ENCODE measurements at regions not wholly inside any gene's neighbourhood (a gene's known extent, or its start where the extent isn't known, plus 50 kb on each side); places are given as distances from the start of the nearest gene placed in this dataset.
A peak's percentile ranks its signal among the peaks of the same experiment; 100 is the strongest.
"Not testable (repeated sequence)": the region's sequence is repeated elsewhere in the genome, so short reads cannot be mapped to it uniquely, and the experiment has no call there.

- DNase-seq, result no peak
Measured at GRCh38 chr1:181947441-181947840, 114.1 kb downstream of the ZNF648 start.

GRCh38 chr1:181936768-181937581 lies 124.5 kb downstream of the ZNF648 start:
- peak; percentile 76 for DNase-seq

DNA sequence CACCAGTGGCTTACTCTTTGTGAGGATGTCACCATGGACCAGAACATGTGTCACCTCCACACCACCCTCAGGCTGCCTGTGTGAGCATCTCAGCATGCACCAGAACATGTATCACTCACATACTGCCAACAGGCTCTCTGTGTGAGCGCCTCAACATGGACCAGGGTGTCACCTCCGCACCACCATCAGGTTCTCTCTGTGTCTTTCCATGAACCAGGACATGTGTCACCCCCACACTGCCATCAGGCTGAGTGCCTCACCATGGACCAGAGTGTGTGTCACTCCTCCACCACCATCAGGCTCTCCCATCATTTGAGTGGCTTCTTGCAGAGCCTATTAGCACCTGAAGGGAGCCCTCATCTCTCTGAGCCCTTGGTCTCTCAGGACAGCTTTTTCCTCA lies 125.2 kb downstream of the ZNF648 start:
- no peak for DNase-seq

DNA sequence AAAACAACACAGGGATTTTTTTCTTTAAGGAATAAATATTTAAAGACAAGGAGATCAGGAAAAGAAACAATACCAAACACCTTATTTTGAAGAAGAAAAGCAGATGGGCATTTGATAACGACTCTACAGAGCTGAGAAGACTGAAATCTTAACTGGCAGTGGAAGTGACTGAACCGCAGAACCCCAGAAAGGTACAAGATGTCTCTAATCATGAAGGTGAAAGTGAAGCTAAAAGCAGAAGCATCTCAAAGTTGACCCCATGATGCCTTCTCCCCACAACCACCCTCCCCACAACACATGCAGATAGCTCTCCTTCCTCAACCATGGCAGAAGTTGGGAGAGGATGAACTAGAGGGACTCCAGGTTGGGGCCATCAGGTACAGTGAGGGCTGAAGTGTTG lies 129.6 kb downstream of the ZNF648 start:
- DNase-seq, result no peak

DNA sequence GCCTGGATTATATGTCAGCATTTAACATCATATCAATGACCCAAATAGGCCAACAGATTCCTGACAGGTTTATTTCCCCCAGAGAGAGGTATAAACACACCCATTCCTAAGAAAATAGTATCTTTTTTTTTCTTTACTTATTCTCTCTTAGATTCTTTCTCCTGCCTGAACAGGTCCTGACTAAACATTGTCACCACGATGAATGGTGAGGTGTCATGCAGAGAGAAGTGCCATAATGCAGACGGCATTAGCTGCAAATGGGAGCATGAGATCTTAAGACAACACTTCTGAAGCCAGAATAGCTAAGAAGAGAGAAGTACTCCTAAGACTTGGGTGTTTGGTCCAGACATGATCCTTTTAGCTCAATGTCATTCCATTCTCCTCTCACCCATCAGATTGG lies 131.3 kb downstream of the ZNF648 start:
- DNase-seq, result no peak

DNA sequence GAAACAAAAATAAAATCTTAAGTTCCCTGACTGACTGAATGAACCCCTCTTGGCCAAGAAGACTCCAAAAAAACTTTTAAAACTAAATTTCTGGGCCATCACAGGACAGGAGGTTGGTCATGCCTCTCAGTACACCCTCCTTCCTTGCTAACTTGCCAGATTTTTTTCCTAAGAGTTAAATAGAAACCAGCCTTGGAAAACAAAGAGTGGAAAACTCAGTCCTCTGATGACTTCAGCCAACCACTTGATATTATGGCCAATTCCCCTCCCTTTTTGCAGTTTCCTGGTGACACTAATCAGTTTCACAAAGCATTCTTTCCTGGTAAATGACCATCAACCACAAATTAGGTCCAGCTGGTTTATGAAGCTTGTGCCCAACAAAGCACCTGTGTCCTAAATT lies 134.8 kb downstream of the ZNF648 start:
- DNase-seq, result no peak

GRCh38 chr1:181924034-181924433 lies 137.5 kb downstream of the ZNF648 start:
- DNase-seq, result not testable (repeated sequence)

DNA sequence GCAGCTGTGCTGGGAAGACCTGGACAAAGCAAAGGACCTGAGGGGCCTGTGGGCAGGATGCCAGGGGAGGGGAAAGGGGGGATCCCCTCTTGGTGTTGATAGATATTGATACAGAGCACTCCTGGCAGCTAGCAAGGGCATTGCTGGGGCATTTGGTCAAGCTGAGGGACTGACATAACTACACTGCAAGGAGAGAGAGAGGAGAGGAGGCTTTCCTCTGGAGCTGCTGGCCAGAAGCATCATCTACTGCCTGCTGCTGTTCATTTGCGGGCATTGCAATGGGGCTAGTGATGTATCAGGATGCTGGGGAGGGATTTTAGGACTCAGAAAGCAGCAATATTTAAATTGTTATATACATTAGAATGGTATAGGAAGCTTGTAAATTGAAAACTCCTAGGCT lies 142.0 kb downstream of the ZNF648 start:
- DNase-seq, result no peak

DNA sequence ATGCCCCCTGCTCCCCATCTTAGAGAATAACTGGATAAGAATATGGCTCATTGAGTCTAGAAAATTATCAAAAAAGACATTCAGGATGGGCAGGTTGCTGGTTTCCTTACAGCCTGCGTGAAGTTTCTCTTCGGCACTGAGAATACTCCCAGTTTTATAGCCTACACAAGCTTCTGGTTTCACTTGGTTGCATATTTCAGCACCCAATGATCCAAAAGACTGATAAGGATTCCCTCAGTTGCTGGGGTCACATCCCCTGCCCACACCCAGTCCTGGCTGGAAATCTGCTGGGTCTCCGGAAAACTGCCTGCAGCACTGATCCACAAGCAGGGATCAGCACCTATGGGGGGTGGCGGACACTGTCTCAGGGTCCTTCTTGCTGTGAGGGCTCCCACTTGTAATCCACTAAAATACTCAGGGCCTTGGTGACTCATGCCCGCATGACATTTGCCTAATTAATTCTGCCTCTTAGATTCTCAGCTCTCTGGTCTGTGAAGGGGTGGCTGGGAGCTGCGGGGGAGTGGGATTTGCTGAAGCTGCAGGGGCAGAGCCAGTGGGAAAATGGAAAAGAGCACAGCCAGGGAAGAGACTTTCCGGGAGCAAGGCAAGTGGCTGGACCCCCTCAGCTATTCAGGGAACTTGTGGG lies 142.5 kb downstream of the ZNF648 start:
- DNase-seq, result no peak

DNA sequence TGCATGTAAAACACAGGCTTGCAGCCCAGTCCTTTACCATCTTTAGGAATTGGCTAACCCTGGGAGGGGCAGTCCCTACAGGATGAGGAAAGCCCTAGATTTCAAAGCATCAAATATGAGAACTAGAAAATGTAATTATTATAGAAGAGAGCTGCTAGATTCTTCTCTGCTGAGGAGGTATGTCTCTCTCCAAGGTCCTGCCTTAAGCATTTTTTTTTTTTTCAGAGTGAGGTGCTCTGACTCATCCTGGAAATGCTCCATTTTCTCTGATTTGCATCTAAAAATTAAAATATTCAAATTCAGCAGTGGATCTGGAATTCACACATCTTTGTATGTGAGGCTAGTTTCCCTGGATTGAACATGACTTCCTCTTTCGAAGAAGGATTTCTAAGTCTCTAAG lies 149.8 kb downstream of the ZNF648 start:
- DNase-seq, result no peak

GRCh38 chr1:181910905-181911304 lies 150.6 kb downstream of the ZNF648 start:
- DNase-seq, result peak; percentile 10

GRCh38 chr1:181909010-181909409 lies 152.5 kb downstream of the ZNF648 start:
- DNase-seq, result no peak

DNA sequence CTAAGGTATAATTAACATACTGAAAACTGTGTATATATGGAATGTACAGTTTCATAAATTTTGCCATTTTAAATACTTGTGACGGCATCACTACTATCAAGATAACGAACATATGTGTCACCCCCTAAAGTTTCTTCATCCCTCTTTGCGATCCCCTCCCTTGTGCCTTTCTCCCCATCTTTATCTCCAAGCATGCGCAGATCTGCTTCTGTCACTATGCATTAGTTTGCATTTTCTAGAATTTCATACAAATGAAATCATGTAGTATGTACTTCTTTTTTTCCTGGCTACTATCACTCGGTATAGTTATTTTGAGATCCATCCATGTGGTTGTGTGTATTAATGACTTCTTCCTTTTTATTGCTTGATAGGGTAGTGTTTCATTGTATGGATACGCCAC lies 154.9 kb downstream of the ZNF648 start:
- DNase-seq, result no peak

- no peak for DNase-seq
Measured at GRCh38 chr1:181905944-181906597, 155.4 kb downstream of the ZNF648 start.

GRCh38 chr1:181898773-181899172 lies 162.7 kb downstream of the ZNF648 start:
- DNase-seq, result no peak

DNA sequence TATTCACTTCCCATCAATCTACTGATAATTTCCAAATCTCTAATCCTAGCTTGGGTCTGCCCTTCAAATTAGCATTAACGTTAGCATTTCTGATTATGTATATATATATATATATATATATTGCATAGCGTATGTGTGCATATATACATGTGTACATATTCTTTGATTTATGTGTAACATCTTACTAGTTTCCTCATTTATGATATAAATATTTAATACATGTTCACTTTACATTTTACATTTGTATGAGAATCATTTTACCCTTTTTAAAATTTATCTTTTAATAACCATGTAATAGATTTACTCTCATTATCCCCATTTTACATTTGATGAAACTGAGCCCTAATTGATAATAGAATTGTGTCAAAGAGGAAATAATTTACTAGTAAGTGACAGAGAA lies 164.7 kb downstream of the ZNF648 start:
- no peak for DNase-seq

DNA sequence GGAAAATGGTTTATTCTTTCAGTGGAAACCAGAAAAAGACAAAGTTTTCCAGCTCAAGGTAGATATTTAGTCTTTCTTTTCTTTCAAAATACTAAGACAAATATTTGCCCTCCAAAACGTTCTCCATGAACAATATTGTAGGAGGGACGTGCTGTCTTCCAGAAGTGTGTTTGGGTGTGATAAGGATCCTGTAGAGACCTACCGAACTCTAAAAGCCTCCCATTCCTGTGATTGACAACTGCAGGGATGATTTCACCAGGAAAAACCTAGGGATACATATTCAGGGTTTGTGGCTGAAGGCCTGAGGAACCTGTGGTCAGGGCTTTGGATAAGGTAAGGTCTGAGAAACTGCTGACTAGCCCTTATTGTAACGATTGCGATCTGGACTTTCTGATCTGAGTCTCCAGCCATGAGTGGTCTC lies 167.1 kb downstream of the ZNF648 start:
- no peak for DNase-seq

- DNase-seq, result no peak
Measured at GRCh38 chr1:181893937-181894336, 167.6 kb downstream of the ZNF648 start.

DNA sequence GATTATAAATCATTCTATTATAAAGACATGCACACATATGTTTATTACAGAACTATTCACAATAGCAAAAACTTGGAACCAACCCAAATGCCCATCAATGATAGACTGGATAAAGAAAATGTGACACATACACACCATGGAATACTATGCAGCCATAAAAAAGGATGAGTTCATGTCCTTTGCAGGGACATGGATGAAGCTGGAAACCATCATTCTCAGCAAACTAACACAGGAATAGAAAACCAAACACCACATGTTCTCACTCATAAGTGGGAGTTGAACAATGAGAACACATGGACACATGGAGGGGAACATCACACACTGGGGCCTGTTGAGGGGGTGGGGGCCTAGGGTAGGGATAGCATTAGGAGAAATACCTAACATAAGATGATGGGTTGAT lies 168.4 kb downstream of the ZNF648 start:
- DNase-seq, result not testable (repeated sequence)

- no peak for DNase-seq
Measured at GRCh38 chr1:181872562-181872961, 188.9 kb downstream of the ZNF648 start.

DNA sequence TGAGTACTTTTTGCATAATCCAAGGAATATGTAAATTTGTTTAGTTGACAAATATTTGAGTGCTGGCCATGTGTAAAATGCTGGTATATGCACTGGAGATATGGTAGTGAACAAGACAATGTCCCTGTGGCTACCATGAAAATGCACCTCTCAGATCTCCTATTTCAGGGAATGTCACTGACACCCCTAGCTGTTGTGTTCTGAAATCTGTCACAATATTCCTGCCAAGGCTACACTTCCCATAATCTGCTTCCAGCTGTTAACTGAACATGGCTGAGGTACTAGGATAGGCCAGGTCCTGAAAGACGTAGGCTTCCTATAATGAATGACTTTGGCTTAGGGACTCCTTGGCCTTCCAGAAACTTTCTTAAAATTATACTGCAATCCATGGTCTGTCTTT lies 197.8 kb downstream of the ZNF648 start:
- DNase-seq, result no peak

GRCh38 chr1:181863006-181863405 lies 198.5 kb downstream of the ZNF648 start:
- DNase-seq, result no peak

- no peak for DNase-seq
Measured at GRCh38 chr1:181858135-181858534, 203.4 kb downstream of the ZNF648 start.
